ENCODE measurements at regions not wholly inside any gene's neighbourhood (a gene's known extent, or its start where the extent isn't known, plus 50 kb on each side); places are given as distances from the start of the nearest gene placed in this dataset.

DNA sequence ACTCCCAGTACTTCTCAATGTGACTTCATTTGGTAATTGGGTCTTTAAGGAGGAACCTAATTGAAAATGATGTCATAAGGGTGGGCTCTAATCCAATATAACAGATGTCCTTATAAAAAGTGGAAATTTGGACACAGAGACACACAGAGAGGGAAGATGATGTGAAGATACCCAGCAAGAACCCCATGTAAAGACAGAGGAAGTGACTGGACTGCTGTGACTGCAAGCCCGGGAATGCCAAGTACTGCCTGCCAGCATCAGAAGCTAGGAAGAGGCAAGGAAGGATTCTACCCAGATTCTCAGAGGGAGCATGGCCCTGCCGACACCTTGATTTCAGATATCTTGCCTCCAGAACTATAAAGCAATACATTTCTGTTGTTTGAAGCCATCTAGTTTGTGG, 239.3 kb downstream of the KCTD12 start:
- TF ChIP-seq ELF4 (IDR thresholded peaks at IDR 0.05) (no peak), FOXM1 (IDR thresholded peaks at IDR 0.05; ENCODE audit: borderline replicate concordance) (no peak), BHLHE40 (IDR thresholded peaks at IDR 0.05; ENCODE audit: borderline replicate concordance) (no peak), ZNF384 (IDR thresholded peaks at IDR 0.05) (no peak)

All from HEK293T (cell line).